Right lobe of liver (tissue), 4 donors: ENCODE measurements at regions not wholly inside any gene's neighbourhood (a gene's known extent, or its start where the extent isn't known, plus 50 kb on each side); places are given as distances from the start of the nearest gene placed in this dataset.
"Not testable (repeated sequence)": the region's sequence is repeated elsewhere in the genome, so short reads cannot be mapped to it uniquely, and the experiment has no call there.

Source experiments
- POLR2A ChIP-seq: fragments of 450-650 bp; IDR thresholded peaks from one replicate; pipeline ENCODE4 v1.6.1; 2017; ENCODE audit warnings: antibody characterized with exemption, mild to moderate bottlenecking
- TF ChIP-seq, protein P1 (sequence below), 4 donors: fragments of 200-600 bp in 3 of 4; fragments of 450-650 bp in 1 of 4; IDR thresholded peaks; one replicate each; pipeline versions ENCODE4 v1.5.1 to v1.8.0; 2016 to 2022; ENCODE audit warnings: antibody characterized with exemption in 4 of 4, mild to moderate bottlenecking in 2 of 4
- donor health status: DM: no; HTN: no; CAD: no.
- donor health status: DM: no; HTN: no; CAD: no.
- donor health status: DM: no; HTN: yes; CAD: no.

DNA sequence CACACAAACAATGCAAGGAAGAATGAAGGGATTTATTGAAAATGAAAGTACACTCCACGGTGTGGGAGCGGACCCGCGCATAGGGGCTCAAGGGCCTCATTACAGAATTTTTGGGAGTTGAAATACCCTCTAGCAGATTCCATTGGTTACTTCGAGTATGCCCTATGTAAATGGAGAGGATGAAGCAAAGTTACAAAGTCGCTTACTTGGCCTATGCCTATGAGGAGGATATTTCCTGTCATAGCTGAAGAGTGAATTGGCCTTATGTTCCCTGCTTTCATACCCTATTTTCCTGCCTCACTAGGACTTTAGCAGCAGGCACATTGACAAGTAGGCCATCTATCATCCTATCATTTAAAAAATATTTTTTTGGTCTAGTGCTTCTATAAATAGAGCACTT, 843.3 kb downstream of the NAP1L3 start:
- TF ChIP-seq POLR2A = not testable (repeated sequence)
- TF ChIP-seq, protein P1, sequence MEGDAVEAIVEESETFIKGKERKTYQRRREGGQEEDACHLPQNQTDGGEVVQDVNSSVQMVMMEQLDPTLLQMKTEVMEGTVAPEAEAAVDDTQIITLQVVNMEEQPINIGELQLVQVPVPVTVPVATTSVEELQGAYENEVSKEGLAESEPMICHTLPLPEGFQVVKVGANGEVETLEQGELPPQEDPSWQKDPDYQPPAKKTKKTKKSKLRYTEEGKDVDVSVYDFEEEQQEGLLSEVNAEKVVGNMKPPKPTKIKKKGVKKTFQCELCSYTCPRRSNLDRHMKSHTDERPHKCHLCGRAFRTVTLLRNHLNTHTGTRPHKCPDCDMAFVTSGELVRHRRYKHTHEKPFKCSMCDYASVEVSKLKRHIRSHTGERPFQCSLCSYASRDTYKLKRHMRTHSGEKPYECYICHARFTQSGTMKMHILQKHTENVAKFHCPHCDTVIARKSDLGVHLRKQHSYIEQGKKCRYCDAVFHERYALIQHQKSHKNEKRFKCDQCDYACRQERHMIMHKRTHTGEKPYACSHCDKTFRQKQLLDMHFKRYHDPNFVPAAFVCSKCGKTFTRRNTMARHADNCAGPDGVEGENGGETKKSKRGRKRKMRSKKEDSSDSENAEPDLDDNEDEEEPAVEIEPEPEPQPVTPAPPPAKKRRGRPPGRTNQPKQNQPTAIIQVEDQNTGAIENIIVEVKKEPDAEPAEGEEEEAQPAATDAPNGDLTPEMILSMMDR (IDR thresholded peaks at IDR 0.05) = not testable (repeated sequence)
